AG09309 (cell line): ENCODE measurements at regions not wholly inside any gene's neighbourhood (a gene's known extent, or its start where the extent isn't known, plus 50 kb on each side); places are given as distances from the start of the nearest gene placed in this dataset.

Experiments used
- DNase-seq: peaks from one replicate; pipeline ENCODE4 v3.0.0-alpha.2; 2010; ENCODE audit warnings: low read depth
- H3K4me3 ChIP-seq: 2 replicates; pipeline ENCODE4 v1.5.1; 2011; ENCODE audit warnings: mild to moderate bottlenecking, low read depth, low read length, moderate library complexity; ENCODE audit not compliant: control insufficient read depth
- TF ChIP-seq, protein P1 (sequence below): IDR thresholded peaks from 2 replicates; pipeline ENCODE4 v1.5.1; 2011; ENCODE audit warnings: mild to moderate bottlenecking, low read depth, low read length, inconsistent platforms; ENCODE audit not compliant: insufficient read depth, control insufficient read depth; ENCODE audit errors: missing control alignments

DNA sequence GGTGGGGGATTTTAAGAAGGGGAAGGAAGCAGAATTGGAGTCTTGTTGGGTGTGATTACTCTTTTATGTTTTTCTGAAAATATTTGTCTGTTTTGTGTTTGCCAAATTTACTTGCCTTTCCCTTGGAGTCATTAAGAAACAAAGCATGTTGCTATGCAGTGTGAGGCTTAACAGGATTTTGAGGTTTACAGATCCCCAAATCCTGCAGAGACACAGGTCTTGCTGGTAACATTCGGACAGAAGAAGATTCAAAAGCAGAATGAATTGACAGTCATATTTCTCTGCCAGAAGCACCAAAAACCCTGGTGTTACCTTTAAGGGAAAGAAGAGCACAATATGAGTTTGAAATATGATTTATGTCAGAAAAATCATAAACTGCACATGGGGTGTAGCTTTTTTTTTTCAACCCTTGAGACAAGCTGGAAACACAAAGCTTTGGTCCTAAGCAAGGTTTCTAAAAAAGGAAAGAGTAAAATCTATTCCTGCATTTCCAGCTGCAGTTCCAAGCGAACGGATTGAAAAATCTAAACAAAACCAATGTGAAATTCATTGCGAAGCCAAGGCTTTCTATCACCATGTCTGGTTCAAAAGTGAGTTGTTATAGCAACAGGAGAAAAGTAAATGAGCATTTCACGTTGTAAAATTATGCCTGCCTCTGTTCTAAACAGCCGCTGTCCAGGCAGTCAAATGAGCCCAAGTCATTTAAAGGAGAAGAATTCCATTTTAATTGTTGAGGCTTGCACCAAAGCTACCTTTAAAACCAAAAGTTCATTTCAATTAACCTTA is 358.9 kb upstream of the SASH1 start:
- no peak overlapping the region for H3K4me3 ChIP-seq
- no peak for DNase-seq
- TF ChIP-seq, protein P1, sequence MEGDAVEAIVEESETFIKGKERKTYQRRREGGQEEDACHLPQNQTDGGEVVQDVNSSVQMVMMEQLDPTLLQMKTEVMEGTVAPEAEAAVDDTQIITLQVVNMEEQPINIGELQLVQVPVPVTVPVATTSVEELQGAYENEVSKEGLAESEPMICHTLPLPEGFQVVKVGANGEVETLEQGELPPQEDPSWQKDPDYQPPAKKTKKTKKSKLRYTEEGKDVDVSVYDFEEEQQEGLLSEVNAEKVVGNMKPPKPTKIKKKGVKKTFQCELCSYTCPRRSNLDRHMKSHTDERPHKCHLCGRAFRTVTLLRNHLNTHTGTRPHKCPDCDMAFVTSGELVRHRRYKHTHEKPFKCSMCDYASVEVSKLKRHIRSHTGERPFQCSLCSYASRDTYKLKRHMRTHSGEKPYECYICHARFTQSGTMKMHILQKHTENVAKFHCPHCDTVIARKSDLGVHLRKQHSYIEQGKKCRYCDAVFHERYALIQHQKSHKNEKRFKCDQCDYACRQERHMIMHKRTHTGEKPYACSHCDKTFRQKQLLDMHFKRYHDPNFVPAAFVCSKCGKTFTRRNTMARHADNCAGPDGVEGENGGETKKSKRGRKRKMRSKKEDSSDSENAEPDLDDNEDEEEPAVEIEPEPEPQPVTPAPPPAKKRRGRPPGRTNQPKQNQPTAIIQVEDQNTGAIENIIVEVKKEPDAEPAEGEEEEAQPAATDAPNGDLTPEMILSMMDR, result no peak

DNA sequence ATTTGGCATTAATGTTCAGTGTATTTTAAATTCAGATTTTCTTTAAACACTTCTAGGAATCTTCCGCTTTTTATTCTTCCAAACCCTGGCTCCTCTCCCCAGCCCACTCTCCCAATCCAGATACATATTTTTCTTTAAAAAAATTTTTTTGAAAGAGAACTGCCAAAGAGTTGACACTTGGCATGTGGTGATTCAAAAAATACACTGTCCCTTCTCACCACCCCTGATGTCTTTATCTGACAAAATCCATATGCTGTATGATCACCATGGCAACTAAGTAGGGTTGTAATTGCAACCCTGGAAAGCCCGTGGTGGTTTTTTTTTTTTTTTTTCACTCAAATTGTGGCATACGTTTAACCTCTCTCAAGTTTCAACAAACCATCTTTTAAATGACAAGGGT is 355.8 kb upstream of the SASH1 start:
- TF ChIP-seq, protein P1, result no peak
- H3K4me3 ChIP-seq, result no peak overlapping the region
- no peak for DNase-seq

DNA sequence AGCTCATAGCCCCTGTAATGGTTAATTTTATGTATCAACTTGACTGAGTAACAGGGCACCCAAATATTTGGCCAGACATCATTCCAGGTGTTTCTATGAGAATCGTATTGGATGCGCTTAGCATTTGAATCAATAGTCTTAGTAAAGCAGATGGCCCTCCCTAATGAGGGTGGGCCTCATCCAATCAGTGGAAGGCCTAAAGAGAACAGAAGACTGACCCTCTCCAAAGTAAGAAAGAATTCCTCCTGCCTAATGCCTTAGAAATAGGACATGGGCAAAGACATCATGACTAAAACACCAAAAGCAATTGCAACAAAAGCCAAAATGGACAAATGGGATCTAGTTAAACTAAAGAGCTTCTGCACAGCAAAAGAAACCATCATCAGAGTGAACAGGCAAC is 352.5 kb upstream of the SASH1 start:
- no peak overlapping the region for H3K4me3 ChIP-seq
- no peak for DNase-seq
- TF ChIP-seq, protein P1, result no peak

DNA sequence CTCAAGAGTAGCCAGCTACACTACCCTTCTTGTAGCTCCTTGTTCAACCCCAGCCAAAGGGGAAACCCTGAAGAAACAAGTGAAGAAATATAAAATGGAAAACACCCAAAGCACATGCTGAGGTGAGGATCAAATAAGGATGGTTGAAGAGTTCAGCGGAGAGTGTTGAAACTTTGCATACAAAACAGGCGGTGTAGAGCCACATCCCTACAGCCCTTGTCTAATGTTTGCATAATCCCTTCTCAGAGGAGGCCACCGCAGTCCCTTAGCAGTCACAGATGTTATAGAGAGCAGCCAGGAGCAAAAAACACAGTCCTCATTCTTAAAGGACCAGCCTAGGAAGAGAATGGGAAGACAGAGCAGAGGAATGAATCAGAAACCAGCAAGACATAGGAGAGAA is 350.7 kb upstream of the SASH1 start:
- no peak overlapping the region for H3K4me3 ChIP-seq
- TF ChIP-seq, protein P1, result no peak
- no peak for DNase-seq

DNA sequence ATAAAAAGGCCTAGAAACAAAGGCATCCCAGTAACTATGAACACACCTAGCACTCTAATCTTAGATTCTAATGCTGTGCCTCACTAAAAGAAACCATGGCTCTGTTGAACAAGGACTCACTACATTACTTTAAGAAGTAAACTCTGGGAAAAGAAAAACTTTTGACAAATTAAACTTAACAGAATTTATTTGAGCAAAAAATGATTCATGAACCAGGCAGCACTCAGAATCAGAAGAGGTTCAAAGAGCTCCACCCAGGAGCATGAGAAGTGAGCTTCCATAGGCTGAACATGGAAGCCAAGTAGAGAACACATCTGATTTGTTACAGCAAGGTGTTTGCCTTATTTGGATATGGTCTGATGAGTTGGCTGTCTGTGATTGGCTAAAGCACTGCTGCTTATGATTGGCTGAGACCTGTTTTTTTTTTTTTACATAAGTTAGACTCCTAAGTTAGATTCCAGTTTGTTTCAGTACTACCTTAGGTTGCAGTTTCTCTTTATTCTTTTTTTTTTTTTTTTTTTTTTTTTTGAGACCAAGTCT is 343.6 kb upstream of the SASH1 start:
- TF ChIP-seq, protein P1, result no peak
- H3K4me3 ChIP-seq, result no peak overlapping the region
- no peak for DNase-seq

DNA sequence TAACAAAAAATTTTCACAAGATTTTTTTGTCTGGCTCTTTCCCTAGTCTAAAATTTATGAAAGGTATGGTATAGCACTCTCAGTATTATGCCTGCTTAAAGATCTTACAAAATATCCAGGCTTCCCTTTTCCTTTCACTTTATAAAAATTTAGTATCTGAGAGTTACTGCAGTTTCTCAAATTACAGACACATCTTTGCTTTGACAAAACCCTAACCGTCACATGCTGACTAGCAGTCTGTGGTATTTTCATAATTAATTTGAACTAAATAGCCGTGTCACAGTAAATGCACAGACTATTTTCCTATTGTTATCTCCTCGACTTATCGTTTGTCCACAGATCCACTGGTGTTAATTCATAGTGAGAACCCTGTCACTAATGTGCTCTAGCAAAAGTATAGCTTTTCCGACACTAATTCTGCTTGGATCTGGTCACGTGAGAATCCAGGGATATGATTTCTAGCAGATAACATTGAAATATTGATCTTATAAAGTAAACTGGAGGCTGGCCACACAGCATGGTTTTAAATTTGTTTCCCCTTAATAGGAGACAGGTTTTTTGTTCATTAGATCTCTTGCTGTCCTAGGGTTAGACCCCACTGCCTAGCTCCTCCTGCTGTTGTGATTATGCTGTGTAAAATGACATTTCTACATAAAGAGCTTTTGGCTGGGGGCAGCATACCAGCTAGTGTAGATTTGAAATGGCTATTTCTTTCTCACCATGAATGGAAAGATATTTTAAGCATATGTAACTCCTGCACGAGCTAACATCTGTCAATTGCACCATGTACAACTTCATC is 340.6 kb upstream of the SASH1 start:
- H3K4me3 ChIP-seq, result no peak overlapping the region; the same call in 1 of the 2 replicates
- TF ChIP-seq, protein P1, result no peak
- DNase-seq, result no peak
